Breast epithelium (tissue), 4 donors: ENCODE measurements at regions not wholly inside any gene's neighbourhood (a gene's known extent, or its start where the extent isn't known, plus 50 kb on each side); places are given as distances from the start of the nearest gene placed in this dataset.

ENCODE experiments used
- DNase-seq, 2 donors: peaks; one replicate each; pipeline ENCODE4 v3.0.0-alpha.2; 2019; ENCODE audit warnings: low spot score in 2 of 2
- H3K27ac ChIP-seq, 2 donors: fragments of 200-600 bp; sonication (generic) in 1 of 2; one replicate each; pipeline ENCODE4 v1.5.1; 2016 to 2019; ENCODE audit warnings: mild to moderate bottlenecking in 1 of 2
- H3K27me3 ChIP-seq, 2 donors: fragments of 200-600 bp; sonication (generic) in 1 of 2; one replicate each; pipeline versions ENCODE4 v1.5.1 to v1.6.0; 2017 to 2019; ENCODE audit warnings: control low read depth in 1 of 2, mild to moderate bottlenecking in 1 of 2
- H3K36me3 ChIP-seq: fragments of 200-600 bp; one replicate; pipeline ENCODE4 v1.5.1; 2019
- H3K4me1 ChIP-seq, 2 donors: fragments of 200-600 bp; sonication (generic); one replicate each; pipeline ENCODE4 v1.5.1; 2016 to 2019; ENCODE audit warnings: control low read depth in 1 of 2
- H3K4me3 ChIP-seq, 3 donors: fragments of 200-600 bp; sonication (generic); 1 replicate in 2 of 3; 2 replicates in 1 of 3; pipeline ENCODE4 v1.5.1; 2016 to 2019; ENCODE audit warnings: mild to moderate bottlenecking in 3 of 3, moderate library complexity in 2 of 3
- H3K9me3 ChIP-seq, 2 donors: fragments of 200-600 bp; sonication (generic) in 1 of 2; one replicate each; pipeline ENCODE4 v1.5.1; 2016 to 2019; ENCODE audit warnings: control low read depth in 1 of 2
- CTCF ChIP-seq, 3 donors: fragments of 450-650 bp; IDR thresholded peaks; one replicate each; pipeline ENCODE4 v1.5.1; 2016 to 2017; ENCODE audit warnings: antibody characterized with exemption in 3 of 3, mild to moderate bottlenecking in 3 of 3, moderate library complexity in 3 of 3
- POLR2A ChIP-seq: fragments of 450-650 bp; IDR thresholded peaks from one replicate; pipeline ENCODE4 v1.6.1; 2016; ENCODE audit warnings: antibody characterized with exemption, mild to moderate bottlenecking, moderate library complexity
- POLR2AphosphoS5 ChIP-seq, 3 donors: sonication (generic); formaldehyde crosslinking; IDR thresholded peaks; one replicate each; pipeline ENCODE4 v1.6.1; 2017; ENCODE audit warnings: antibody characterized with exemption in 3 of 3
- intact Hi-C: fragments of 100-400 bp; cut with DNase I; formaldehyde crosslinking; loops from one replicate; pipeline ENCODE4 v1.15.1; 2023; ENCODE audit warnings: low total_unique reads

DNA sequence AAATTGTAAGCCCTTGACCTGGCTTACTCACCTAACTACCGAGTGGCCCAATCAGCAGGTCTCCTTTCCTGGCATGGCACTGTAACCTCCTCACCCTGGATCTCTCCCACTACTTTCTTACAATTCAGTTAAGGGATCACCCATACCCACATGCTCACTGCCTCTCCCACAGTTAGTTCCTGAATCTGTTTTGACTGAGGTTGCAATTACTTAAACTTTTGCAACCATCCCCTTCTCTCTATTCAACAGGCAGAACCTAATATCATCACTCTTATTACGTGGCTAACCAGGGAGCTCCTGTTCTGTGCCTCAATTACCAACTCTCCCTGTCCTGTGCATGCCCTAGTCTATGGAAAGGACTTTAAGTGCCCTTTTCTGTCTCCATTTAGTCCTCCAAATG, 84.2 kb upstream of the IKZF1 start:
- H3K36me3 ChIP-seq, result no peaks in the 10 kb centered on the region
- no peak overlapping the region for H3K4me3 ChIP-seq
- H3K4me1 ChIP-seq, result no peaks in the 10 kb centered on the region
- peaks cover 0 to 32% of the 10 kb centered on the region in 2 donors for H3K9me3 ChIP-seq
- no peak for DNase-seq
- H3K27ac ChIP-seq, result no peak overlapping the region
- no peaks in the 10 kb centered on the region for H3K27me3 ChIP-seq
- TF ChIP-seq POLR2AphosphoS5 (IDR thresholded peaks at IDR 0.05) (no peak), CTCF (IDR thresholded peaks at IDR 0.05) (no peak), POLR2A (no peak)
- intact Hi-C loops, result no loop called here

DNA sequence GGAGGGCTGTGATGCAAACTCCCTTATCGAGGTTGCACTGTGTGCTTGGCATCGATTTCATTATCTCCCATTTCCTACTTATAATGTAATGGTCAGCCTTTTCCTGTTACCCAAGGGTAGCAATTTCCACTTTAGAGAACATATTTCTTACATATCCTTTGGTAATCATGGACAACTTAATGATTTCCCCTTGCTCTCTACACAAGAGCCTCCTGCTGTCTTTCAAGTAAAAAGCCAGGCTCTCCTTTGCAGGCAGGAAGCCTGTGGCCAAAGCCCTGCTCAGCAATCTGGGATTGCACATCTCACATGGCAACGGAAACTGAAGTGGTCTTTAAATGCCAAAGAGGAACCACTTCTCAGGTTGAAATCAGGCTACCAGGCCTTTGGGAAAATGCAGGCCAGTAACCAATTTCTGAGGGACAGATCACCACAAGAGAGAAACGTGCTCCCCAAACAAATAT, 86.7 kb upstream of the IKZF1 start:
- Histone ChIP-seq H3K36me3 (no peaks in the 10 kb centered on the region), H3K27me3 (no peaks in the 10 kb centered on the region), H3K27ac (no peak overlapping the region), H3K4me3 (no peak overlapping the region), H3K4me1 (no peaks in the 10 kb centered on the region), H3K9me3 (peaks cover 0 to 22% of the 10 kb centered on the region in 2 donors)
- no peak for DNase-seq
- TF ChIP-seq CTCF (IDR thresholded peaks at IDR 0.05), result no peak
- no peak for TF ChIP-seq POLR2AphosphoS5 (IDR thresholded peaks at IDR 0.05)
- TF ChIP-seq POLR2A, result no peak
- intact Hi-C loops, result no loop called here

DNA sequence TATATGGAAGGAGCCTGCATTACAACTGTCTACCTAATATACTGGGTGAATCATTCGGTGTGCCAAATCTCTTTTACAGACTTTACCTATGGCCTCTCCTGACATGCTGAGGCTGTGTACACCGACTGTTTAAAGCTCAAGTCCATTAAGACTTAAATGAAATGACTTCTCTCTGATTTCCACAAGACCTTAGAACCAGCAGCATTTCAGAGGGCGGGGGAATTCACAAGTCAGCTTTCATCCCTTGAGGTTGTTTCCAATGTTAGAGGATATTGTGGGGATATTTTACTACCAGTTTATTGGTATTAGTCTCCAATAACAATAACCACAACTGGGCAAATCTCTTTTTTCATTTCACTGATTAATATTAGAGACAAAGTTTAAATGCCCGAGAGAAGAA, 87.1 kb upstream of the IKZF1 start:
- TF ChIP-seq CTCF (IDR thresholded peaks at IDR 0.05), result no peak
- no peak for TF ChIP-seq POLR2A
- no peak for TF ChIP-seq POLR2AphosphoS5 (IDR thresholded peaks at IDR 0.05)
- H3K4me3 ChIP-seq, result no peak overlapping the region
- H3K27ac ChIP-seq, result no peak overlapping the region
- peaks cover 0 to 17% of the 10 kb centered on the region in 2 donors for H3K9me3 ChIP-seq
- H3K4me1 ChIP-seq, result no peaks in the 10 kb centered on the region
- H3K27me3 ChIP-seq, result no peaks in the 10 kb centered on the region
- intact Hi-C loops, result no loop called here
- H3K36me3 ChIP-seq, result no peaks in the 10 kb centered on the region
- DNase-seq, result no peak

GRCh38 chr7:50216626-50217025, 87.9 kb upstream of the IKZF1 start:
- Histone ChIP-seq H3K27me3 (no peaks in the 10 kb centered on the region), H3K4me1 (no peaks in the 10 kb centered on the region), H3K27ac (no peak overlapping the region), H3K4me3 (no peak overlapping the region), H3K9me3 (peaks cover 0 to 10% of the 10 kb centered on the region in 2 donors), H3K36me3 (no peaks in the 10 kb centered on the region)
- intact Hi-C loops, result no loop called here
- TF ChIP-seq POLR2A, result no peak
- TF ChIP-seq CTCF (IDR thresholded peaks at IDR 0.05), result no peak
- no peak for TF ChIP-seq POLR2AphosphoS5 (IDR thresholded peaks at IDR 0.05)
- no peak for DNase-seq

GRCh38 chr7:50214771-50215170, 89.7 kb upstream of the IKZF1 start:
- Histone ChIP-seq H3K4me3 (no peak overlapping the region), H3K36me3 (no peaks in the 10 kb centered on the region), H3K27me3 (no peaks in the 10 kb centered on the region), H3K27ac (no peak overlapping the region), H3K9me3 (no peaks in the 10 kb centered on the region), H3K4me1 (no peaks in the 10 kb centered on the region)
- no peak for DNase-seq
- intact Hi-C loops, result no loop called here
- TF ChIP-seq POLR2A (no peak), POLR2AphosphoS5 (IDR thresholded peaks at IDR 0.05) (no peak)

- no peaks in the 10 kb centered on the region for H3K4me1 ChIP-seq
- no peak overlapping the region for H3K4me3 ChIP-seq
- H3K9me3 ChIP-seq, result no peaks in the 10 kb centered on the region
- H3K27ac ChIP-seq, result no peak overlapping the region
- intact Hi-C loops, result no loop called here
- no peak for DNase-seq
- H3K27me3 ChIP-seq, result no peaks in the 10 kb centered on the region
- TF ChIP-seq CTCF (IDR thresholded peaks at IDR 0.05) (no peak), POLR2A (no peak), POLR2AphosphoS5 (IDR thresholded peaks at IDR 0.05) (no peak)
- H3K36me3 ChIP-seq, result no peaks in the 10 kb centered on the region
These were observed 90.3 kb upstream of the IKZF1 start for GRCh38 chr7:50214126-50214670.
